ENCODE measurements at regions not wholly inside any gene's neighbourhood (a gene's known extent, or its start where the extent isn't known, plus 50 kb on each side); places are given as distances from the start of the nearest gene placed in this dataset.
A peak's percentile ranks its signal among the peaks of the same experiment; 100 is the strongest.
"Not testable (repeated sequence)": the region's sequence is repeated elsewhere in the genome, so short reads cannot be mapped to it uniquely, and the experiment has no call there.

DNA sequence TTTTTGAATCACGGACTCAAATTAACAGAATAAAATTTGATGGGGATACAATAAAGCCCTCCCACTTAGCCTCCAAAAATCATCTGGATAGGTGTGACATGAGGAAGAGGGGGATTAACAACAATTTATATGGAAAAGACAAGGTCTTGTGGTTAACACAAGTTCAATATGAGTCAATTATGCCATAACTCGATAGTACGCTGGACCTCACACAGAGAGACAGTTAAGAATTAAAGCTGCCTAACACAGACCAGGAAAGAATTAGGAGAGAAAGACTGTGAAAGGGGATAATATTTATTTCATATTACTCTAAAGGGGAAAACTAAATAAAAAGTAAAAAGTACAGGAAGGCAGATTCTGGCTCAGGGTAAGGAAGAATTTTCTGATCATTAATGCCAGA, 243.7 kb upstream of the LYPLAL1 start:
- Histone ChIP-seq H3K4me3 (no peak overlapping the region), H3K27ac (no peak overlapping the region), H3K36me3 (no peaks in the 10 kb centered on the region), H3K27me3 (no peaks in the 10 kb centered on the region), H3K9me3 (no peaks in the 10 kb centered on the region), H3K4me1 (no peaks in the 10 kb centered on the region)
- TF ChIP-seq POLR2AphosphoS5 (IDR thresholded peaks at IDR 0.05) (no peak), EP300 (IDR thresholded peaks at IDR 0.05) (no peak), POLR2A (IDR thresholded peaks at IDR 0.05) (no peak)
- TF ChIP-seq, protein P1, sequence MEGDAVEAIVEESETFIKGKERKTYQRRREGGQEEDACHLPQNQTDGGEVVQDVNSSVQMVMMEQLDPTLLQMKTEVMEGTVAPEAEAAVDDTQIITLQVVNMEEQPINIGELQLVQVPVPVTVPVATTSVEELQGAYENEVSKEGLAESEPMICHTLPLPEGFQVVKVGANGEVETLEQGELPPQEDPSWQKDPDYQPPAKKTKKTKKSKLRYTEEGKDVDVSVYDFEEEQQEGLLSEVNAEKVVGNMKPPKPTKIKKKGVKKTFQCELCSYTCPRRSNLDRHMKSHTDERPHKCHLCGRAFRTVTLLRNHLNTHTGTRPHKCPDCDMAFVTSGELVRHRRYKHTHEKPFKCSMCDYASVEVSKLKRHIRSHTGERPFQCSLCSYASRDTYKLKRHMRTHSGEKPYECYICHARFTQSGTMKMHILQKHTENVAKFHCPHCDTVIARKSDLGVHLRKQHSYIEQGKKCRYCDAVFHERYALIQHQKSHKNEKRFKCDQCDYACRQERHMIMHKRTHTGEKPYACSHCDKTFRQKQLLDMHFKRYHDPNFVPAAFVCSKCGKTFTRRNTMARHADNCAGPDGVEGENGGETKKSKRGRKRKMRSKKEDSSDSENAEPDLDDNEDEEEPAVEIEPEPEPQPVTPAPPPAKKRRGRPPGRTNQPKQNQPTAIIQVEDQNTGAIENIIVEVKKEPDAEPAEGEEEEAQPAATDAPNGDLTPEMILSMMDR (IDR thresholded peaks at IDR 0.05), result no peak
- WGBS, 2 donors, result 92 to 99% methylated on average over 3 of the region's 3 CpGs
- ATAC-seq (ENCODE audit: low FRiP score in 2 of 2) (no peak), DNase-seq (no peak)

DNA sequence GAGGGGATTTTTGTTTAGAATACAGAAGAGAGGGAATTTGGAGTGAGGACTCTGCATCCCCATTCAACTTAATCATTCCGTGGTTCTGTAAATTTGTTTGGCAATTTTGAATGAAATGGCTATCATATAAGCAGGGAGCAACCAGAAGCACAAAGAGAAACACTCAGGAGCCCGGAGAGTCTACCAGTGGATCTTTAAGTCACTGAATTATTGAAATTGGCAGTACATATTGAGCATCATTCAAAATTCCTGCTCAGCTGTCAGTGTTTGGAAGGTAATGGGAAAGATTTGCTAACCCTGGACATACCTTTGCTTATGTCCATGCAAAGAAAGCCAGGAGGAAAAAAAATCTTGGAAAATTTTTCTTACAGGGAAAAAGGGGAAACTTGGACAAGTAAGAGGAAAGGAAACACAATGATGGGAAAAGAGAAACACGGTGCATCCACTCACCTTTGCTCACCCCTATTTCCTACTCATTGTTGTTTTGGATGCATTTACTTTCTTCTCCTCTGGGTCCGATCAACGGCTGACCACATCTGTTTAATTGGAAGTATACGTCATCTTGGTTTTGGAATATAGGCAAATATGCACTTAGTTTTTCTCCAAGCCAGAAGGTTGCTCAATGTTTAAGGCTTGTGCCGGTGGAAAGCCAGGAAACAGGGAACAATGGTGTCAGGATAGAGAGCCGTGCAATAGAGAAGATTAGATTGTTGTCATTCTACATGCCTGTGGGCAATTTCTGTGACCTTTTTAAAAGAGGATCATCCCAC, 243.0 kb upstream of the LYPLAL1 start:
- ATAC-seq (ENCODE audit: low FRiP score in 2 of 2) (peak in 1 of 2 donors; percentile 70), DNase-seq (no peak)
- no peak overlapping the region for H3K4me3 ChIP-seq
- no peaks in the 10 kb centered on the region for H3K4me1 ChIP-seq
- no peaks in the 10 kb centered on the region for H3K27me3 ChIP-seq
- TF ChIP-seq POLR2A (IDR thresholded peaks at IDR 0.05) (no peak), POLR2AphosphoS5 (IDR thresholded peaks at IDR 0.05) (no peak), EP300 (IDR thresholded peaks at IDR 0.05) (no peak)
- TF ChIP-seq, protein P1 (IDR thresholded peaks at IDR 0.05), result no peak
- 49 to 54% methylated on average over 8 of the region's 8 CpGs for WGBS, 2 donors
- no peak overlapping the region for H3K27ac ChIP-seq
- H3K9me3 ChIP-seq, result peaks cover 0 to 4% (median under 1%) of the 10 kb centered on the region in 4 donors
- no peaks in the 10 kb centered on the region for H3K36me3 ChIP-seq

DNA sequence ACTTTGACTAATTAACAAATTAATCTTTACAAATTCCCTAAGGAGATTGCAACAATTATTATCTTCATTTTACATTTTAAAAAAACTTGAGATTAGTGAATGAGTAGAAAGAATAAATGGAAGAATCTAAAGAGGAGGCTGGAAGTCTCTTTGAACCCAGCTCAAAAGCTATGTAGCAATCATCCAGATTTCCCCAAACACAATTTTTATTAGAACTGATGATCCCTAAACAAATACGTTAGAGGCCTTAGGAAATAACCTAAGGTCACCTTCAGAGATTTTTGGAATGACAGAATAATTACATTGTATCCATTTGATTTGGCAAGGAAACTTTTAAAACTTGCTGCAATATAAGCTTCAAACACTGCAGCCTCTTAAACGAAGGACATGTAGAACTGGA, 242.4 kb upstream of the LYPLAL1 start:
- Histone ChIP-seq H3K9me3 (peaks cover 0 to 7% (median 3%) of the 10 kb centered on the region in 4 donors), H3K4me1 (no peaks in the 10 kb centered on the region), H3K36me3 (no peaks in the 10 kb centered on the region), H3K27me3 (no peaks in the 10 kb centered on the region), H3K27ac (no peak overlapping the region), H3K4me3 (no peak overlapping the region)
- no peak for TF ChIP-seq POLR2AphosphoS5 (IDR thresholded peaks at IDR 0.05)
- TF ChIP-seq EP300 (IDR thresholded peaks at IDR 0.05), result no peak
- TF ChIP-seq POLR2A (IDR thresholded peaks at IDR 0.05), result no peak
- TF ChIP-seq, protein P1 (IDR thresholded peaks at IDR 0.05), result no peak
- DNase-seq (no peak), ATAC-seq (ENCODE audit: low FRiP score in 2 of 2) (no peak)
- WGBS, 2 donors, result 83 to 85% methylated on average over 2 of the region's 2 CpGs

DNA sequence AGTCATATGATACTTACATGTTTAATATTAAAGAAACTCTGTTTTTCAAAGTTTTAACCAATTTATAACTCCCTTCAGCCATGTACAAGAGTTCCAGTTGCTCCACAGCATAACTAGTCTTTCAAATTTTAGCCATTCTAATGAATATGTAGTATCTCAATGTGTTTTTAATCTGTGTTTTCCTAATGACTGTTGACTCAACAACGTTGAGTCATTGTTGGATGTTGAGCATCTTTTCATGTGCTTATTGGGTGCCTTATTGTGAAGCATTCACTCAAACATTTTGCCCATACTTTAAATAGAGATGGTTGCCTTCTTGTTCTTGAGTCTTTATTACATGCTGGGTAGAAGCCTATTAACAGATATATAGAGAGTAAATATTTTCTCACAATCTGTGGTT, 240.2 kb upstream of the LYPLAL1 start:
- WGBS, 2 donors, result 33 to 55% methylated on average over 1 of the region's 1 CpG
- Histone ChIP-seq H3K9me3 (peaks cover 0 to 8% (median 3%) of the 10 kb centered on the region in 4 donors), H3K27me3 (no peaks in the 10 kb centered on the region), H3K27ac (no peak overlapping the region), H3K4me3 (no peak overlapping the region), H3K36me3 (no peaks in the 10 kb centered on the region), H3K4me1 (no peaks in the 10 kb centered on the region)
- TF ChIP-seq POLR2AphosphoS5 (IDR thresholded peaks at IDR 0.05) (no peak), EP300 (IDR thresholded peaks at IDR 0.05) (no peak), POLR2A (IDR thresholded peaks at IDR 0.05) (no peak)
- TF ChIP-seq, protein P1 (IDR thresholded peaks at IDR 0.05), result no peak
- DNase-seq (no peak), ATAC-seq (ENCODE audit: low FRiP score in 2 of 2) (no peak)

DNA sequence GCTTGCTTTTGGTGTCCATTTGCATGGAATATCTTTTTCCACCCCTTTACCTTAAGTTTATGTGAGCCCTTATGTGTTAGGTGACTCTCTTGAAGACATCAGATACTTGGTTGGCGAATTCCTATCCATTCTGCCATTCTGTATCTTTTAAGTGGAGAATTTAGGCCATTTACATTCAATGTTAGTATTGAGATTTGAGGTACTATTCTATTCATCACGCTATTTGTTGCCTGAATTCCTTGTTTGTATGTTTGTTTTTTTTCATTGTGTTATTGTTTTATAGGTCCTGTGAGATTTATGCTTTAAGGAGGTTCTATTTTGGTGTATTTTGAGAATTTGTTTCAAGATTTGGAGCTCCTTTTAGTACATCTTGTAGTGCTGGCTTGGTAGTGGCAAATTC, 238.3 kb upstream of the LYPLAL1 start:
- H3K27me3 ChIP-seq; H3K36me3 ChIP-seq; H3K4me1 ChIP-seq; ATAC-seq (ENCODE audit: low FRiP score in 2 of 2); DNase-seq; H3K4me3 ChIP-seq; H3K27ac ChIP-seq: not testable (repeated sequence)
- peaks cover 0 to 10% (median 4%) of the 10 kb centered on the region in 4 donors for H3K9me3 ChIP-seq
- WGBS, 2 donors, result 85 to 93% methylated on average over 2 of the region's 2 CpGs

Measured in upper lobe of left lung (tissue), 6 donors.